ENCODE measurements at regions not wholly inside any gene's neighbourhood (a gene's known extent, or its start where the extent isn't known, plus 50 kb on each side); places are given as distances from the start of the nearest gene placed in this dataset.

DNA sequence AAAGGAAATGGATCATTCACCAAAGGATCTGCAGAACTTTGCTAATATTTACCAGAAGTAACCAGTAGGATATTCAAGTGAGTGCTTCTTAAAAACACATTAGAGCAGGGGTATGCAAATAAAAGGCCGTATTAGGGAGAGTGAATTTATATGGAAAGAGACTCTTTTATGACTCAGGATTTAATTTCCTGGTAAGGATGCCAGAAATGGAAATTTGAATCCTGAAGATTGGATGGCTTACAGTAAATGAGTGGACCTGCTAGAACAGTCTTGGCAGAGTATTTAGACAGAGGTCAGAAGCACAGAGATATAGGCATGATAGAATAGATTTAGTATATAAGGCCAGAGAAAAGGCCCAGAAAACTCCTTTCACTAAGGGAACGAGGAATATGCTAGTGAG lies 201.6 kb downstream of the SLITRK5 start:
- TF ChIP-seq CTCF (IDR thresholded peaks at IDR 0.05): no peak
- no peak for DNase-seq (ENCODE audit: low spot score)
- H3K36me3 ChIP-seq: no peaks in the 10 kb centered on the region
- H3K27me3 ChIP-seq: no peaks in the 10 kb centered on the region
- H3K9me3 ChIP-seq: no peaks in the 10 kb centered on the region
- no peak overlapping the region for H3K27ac ChIP-seq
- H3K4me1 ChIP-seq: no peaks in the 10 kb centered on the region
- no peak overlapping the region for H3K4me3 ChIP-seq

- no peak for TF ChIP-seq CTCF (IDR thresholded peaks at IDR 0.05)
- DNase-seq (ENCODE audit: low spot score): no peak
- no peaks in the 10 kb centered on the region for H3K36me3 ChIP-seq
- no peaks in the 10 kb centered on the region for H3K4me1 ChIP-seq
- no peaks in the 10 kb centered on the region for H3K27me3 ChIP-seq
- H3K9me3 ChIP-seq: no peaks in the 10 kb centered on the region
- H3K4me3 ChIP-seq: no peak overlapping the region
- H3K27ac ChIP-seq: no peak overlapping the region
These were observed 206.3 kb downstream of the SLITRK5 start for GRCh38 chr13:87877477-87877876.

DNA sequence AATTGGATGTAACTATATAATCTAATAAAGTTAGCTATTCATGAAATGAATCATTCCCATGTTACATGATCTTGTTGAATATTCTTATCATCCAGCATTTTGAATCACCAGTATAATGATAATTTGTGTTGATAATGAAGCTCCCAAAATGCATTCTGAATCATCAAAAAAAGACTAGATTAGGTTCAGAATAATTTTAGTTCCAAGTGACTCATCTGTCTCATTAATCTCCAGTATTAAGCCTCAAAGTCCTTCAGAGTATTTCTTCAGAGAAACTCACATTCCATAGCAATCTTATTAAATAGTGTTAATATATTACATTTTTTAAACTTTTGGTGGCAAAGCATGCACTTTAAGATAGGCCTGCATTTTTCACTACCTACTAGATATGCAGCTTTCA lies 207.5 kb downstream of the SLITRK5 start:
- H3K4me3 ChIP-seq: no peak overlapping the region

DNA sequence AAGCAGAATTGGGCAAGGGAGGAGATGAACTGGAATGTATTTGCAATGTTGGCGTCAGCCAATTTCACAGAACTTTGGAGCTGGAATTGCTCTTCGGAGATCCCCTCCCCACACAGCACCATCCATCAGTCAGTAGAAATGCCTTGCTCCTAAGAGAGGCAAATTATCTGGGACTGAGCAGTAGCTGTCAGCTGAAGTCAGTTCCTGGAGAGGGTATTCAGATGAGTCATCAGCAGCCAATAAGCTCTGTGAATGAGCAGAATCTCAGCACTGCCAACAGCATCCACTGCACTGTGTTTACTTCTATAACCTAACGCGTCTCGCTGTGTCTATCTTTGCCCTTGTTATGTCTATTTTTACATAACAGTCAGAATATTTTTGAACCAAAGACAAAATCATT lies 213.7 kb downstream of the SLITRK5 start:
- Histone ChIP-seq H3K4me1 (no peaks in the 10 kb centered on the region), H3K9me3 (no peaks in the 10 kb centered on the region), H3K36me3 (no peaks in the 10 kb centered on the region), H3K4me3 (no peak overlapping the region), H3K27ac (no peak overlapping the region), H3K27me3 (no peaks in the 10 kb centered on the region)
- no peak for DNase-seq (ENCODE audit: low spot score)
- no peak for TF ChIP-seq CTCF (IDR thresholded peaks at IDR 0.05)

More for the DNA sequence above, 207.5 kb downstream of the SLITRK5 start:
- no peaks in the 10 kb centered on the region for H3K4me1 ChIP-seq
- no peak overlapping the region for H3K27ac ChIP-seq
- no peak for TF ChIP-seq CTCF (IDR thresholded peaks at IDR 0.05)
- H3K36me3 ChIP-seq: no peaks in the 10 kb centered on the region
- no peaks in the 10 kb centered on the region for H3K27me3 ChIP-seq
- H3K9me3 ChIP-seq: no peaks in the 10 kb centered on the region
- no peak for DNase-seq (ENCODE audit: low spot score)

DNA sequence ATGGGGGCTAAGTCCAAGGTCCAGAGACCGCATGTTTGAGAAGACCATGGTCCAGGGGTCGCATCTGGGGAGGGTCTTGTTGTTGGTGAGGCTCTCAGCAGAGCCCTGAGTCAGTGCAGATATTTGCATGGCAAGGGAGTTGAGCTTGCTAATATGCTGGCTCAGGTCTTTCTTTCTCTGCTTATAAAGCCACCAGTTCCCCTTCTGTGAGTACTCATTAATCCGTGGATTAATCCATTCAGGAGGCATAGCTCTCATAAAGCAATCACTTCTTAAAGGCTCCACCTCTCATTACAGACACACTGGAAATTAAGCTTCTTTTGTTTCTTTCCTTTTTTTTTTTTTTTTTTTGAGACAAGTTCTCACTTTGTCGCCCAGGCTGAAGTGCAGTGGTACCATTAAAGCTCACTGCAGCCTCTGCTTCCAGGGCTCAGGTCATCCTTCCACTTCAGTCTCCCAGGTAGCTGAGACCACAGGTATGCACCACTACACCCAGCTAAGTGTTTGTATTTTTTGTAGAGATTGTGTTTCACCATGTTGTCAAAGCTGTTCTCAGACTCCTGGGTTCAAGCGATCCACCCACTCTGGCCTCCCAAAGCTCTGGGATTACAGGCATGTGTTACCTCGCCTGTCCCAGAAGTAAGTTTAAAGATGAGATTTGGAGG lies 216.4 kb downstream of the SLITRK5 start:
- no peak for DNase-seq (ENCODE audit: low spot score)
- H3K27me3 ChIP-seq: no peaks in the 10 kb centered on the region
- no peak overlapping the region for H3K4me3 ChIP-seq
- no peak overlapping the region for H3K27ac ChIP-seq
- no peak for TF ChIP-seq CTCF (IDR thresholded peaks at IDR 0.05)
- no peaks in the 10 kb centered on the region for H3K36me3 ChIP-seq
- H3K4me1 ChIP-seq: no peaks in the 10 kb centered on the region
- no peaks in the 10 kb centered on the region for H3K9me3 ChIP-seq

DNA sequence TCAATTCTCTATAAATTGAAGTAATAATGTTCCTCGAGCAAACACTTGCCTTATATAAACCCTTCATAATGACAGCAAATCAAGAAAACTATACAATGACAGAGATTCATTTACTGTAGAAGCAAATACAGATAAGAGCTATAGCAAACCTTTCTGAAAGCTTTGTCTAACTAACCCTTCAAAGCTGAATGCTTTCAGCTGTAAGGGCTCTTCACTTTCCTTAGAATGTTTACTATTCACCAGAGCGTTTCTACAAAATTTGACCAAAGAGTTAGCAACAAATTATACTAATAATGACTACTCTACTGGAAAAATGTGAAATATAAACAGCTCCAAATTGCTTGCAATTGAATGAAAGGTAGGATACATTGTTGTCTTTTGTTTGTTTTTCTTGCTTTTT lies 218.1 kb downstream of the SLITRK5 start:
- Histone ChIP-seq H3K4me1 (no peaks in the 10 kb centered on the region), H3K36me3 (no peaks in the 10 kb centered on the region), H3K27ac (no peak overlapping the region), H3K9me3 (no peaks in the 10 kb centered on the region), H3K27me3 (no peaks in the 10 kb centered on the region), H3K4me3 (no peak overlapping the region)
- no peak for DNase-seq (ENCODE audit: low spot score)
- TF ChIP-seq CTCF (IDR thresholded peaks at IDR 0.05): no peak

Data from right atrium auricular region (tissue), 2 donors.